Activated T-cell treated with anti-CD3 and anti-CD28 coated beads, Interleukin-2, amount 50 U/mL, for 72 hours (primary cell): ENCODE measurements at regions not wholly inside any gene's neighbourhood (a gene's known extent, or its start where the extent isn't known, plus 50 kb on each side); places are given as distances from the start of the nearest gene placed in this dataset.

ENCODE experiments used
- ATAC-seq, 2 donors: fragments of 150-1000 bp; cut with Tn5 transposase; replicated peaks in 1 of 2; 2 replicates each; pipeline ENCODE4 v1.10.0; 2021; ENCODE audit warnings: moderate library complexity in 2 of 2, mild to moderate bottlenecking in 1 of 2
- DNase-seq, 2 donors: peaks; one replicate each; pipeline ENCODE4 v3.0.0; 2021 to 2022; ENCODE audit warnings: mixed read lengths in 1 of 2
- H3K27ac Mint-ChIP-seq: one replicate; pipeline ENCODE4 v1.8.0; 2022; ENCODE audit warnings: mild to moderate bottlenecking, moderate library complexity, mixed read lengths
- H3K27me3 Mint-ChIP-seq: one replicate; pipeline ENCODE4 v1.8.0; 2022; ENCODE audit warnings: low read depth, mixed read lengths
- H3K36me3 Mint-ChIP-seq, 2 donors: one replicate each; pipeline ENCODE4 v1.8.0; 2022; ENCODE audit warnings: mixed read lengths in 2 of 2, mild to moderate bottlenecking in 1 of 2; ENCODE audit not compliant: insufficient read depth in 2 of 2
- H3K4me1 Mint-ChIP-seq: one replicate; pipeline ENCODE4 v1.8.0; 2022; ENCODE audit warnings: low read depth, mixed read lengths
- H3K4me3 Mint-ChIP-seq, 2 donors: one replicate each; pipeline ENCODE4 v1.8.0; 2022; ENCODE audit warnings: mild to moderate bottlenecking in 2 of 2, mixed read lengths in 2 of 2, moderate library complexity in 2 of 2
- H3K9me3 Mint-ChIP-seq, 2 donors: one replicate each; pipeline ENCODE4 v1.8.0; 2022; ENCODE audit warnings: mixed read lengths in 2 of 2

DNA sequence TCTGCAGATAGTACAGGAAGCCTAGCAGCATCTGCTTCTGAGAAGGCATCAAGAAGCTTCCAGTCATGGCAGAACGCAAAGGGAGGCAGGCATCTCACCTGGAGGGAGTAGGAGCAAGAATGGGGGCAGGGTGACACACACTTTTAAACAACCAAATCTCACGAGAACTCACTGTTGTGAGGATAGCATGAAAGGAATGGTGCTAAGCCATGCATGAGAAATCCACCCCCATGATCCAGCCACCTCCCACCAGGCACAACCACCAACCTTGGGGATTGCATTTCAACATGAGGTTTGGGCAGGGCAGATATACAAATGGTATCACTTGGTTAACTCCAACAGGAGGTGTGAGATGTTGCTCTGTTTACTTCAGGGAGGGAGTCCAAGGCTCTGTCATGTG is 612.0 kb upstream of the KIRREL3 start:
- H3K27me3 Mint-ChIP-seq: no peaks in the 10 kb centered on the region
- H3K4me3 Mint-ChIP-seq: no peak overlapping the region
- no peak for DNase-seq
- no peak for ATAC-seq
- no peak overlapping the region for H3K27ac Mint-ChIP-seq
- no peaks in the 10 kb centered on the region for H3K36me3 Mint-ChIP-seq
- no peaks in the 10 kb centered on the region for H3K9me3 Mint-ChIP-seq
- H3K4me1 Mint-ChIP-seq: no peaks in the 10 kb centered on the region

- DNase-seq (no peak), ATAC-seq (no peak)
- Mint-ChIP-seq H3K36me3 (no peaks in the 10 kb centered on the region), H3K4me1 (no peaks in the 10 kb centered on the region), H3K4me3 (no peak overlapping the region), H3K27me3 (no peaks in the 10 kb centered on the region), H3K9me3 (no peaks in the 10 kb centered on the region), H3K27ac (no peak overlapping the region)
Observed at GRCh38 chr11:127609025-127609773, 608.6 kb upstream of the KIRREL3 start.

- DNase-seq (no peak), ATAC-seq (no peak)
- H3K4me1 Mint-ChIP-seq: no peaks in the 10 kb centered on the region
- no peaks in the 10 kb centered on the region for H3K9me3 Mint-ChIP-seq
- H3K4me3 Mint-ChIP-seq: no peak overlapping the region
- H3K27ac Mint-ChIP-seq: no peak overlapping the region
- no peaks in the 10 kb centered on the region for H3K36me3 Mint-ChIP-seq
- no peaks in the 10 kb centered on the region for H3K27me3 Mint-ChIP-seq
Observed at GRCh38 chr11:127607487-127608085, 607.0 kb upstream of the KIRREL3 start.

GRCh38 chr11:127601578-127601977 is 601.0 kb upstream of the KIRREL3 start:
- Mint-ChIP-seq H3K27me3 (no peaks in the 10 kb centered on the region), H3K36me3 (no peaks in the 10 kb centered on the region), H3K9me3 (no peaks in the 10 kb centered on the region), H3K4me3 (no peak overlapping the region), H3K27ac (no peak overlapping the region), H3K4me1 (no peaks in the 10 kb centered on the region)
- ATAC-seq (no peak), DNase-seq (no peak)

GRCh38 chr11:127600674-127601073 is 600.1 kb upstream of the KIRREL3 start:
- Mint-ChIP-seq H3K36me3 (no peaks in the 10 kb centered on the region), H3K4me1 (no peaks in the 10 kb centered on the region), H3K9me3 (no peaks in the 10 kb centered on the region), H3K27me3 (no peaks in the 10 kb centered on the region), H3K4me3 (no peak overlapping the region), H3K27ac (no peak overlapping the region)
- ATAC-seq (no peak), DNase-seq (no peak)

GRCh38 chr11:127598476-127598875 is 597.9 kb upstream of the KIRREL3 start:
- Mint-ChIP-seq H3K27ac (no peak overlapping the region), H3K27me3 (no peaks in the 10 kb centered on the region), H3K4me1 (no peaks in the 10 kb centered on the region), H3K36me3 (no peaks in the 10 kb centered on the region), H3K4me3 (no peak overlapping the region), H3K9me3 (no peaks in the 10 kb centered on the region)
- DNase-seq (no peak), ATAC-seq (no peak)

DNA sequence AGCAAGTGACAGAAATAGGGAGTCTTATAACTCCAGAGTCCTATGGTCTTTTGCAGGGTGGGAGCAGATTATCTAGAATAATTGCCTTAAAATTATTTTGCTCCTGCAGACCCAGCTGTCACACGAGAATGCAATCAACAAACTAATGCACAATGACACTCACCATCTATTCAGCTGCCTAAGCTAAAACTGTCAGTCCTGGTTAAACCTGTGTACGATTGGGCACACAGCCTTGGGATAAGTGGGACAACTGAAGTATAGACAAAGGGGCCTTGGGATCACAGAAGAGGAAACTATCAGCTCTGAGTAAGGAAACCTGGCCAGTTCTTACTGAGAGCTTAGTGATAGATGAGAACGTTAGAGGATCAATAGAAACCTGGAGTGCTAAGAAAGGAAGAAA is 595.9 kb upstream of the KIRREL3 start:
- no peaks in the 10 kb centered on the region for H3K27me3 Mint-ChIP-seq
- DNase-seq: no peak

GRCh38 chr11:127592371-127592770 is 591.8 kb upstream of the KIRREL3 start:
- no peaks in the 10 kb centered on the region for H3K4me1 Mint-ChIP-seq
- H3K4me3 Mint-ChIP-seq: no peak overlapping the region
- no peaks in the 10 kb centered on the region for H3K36me3 Mint-ChIP-seq

More for the DNA sequence above, 595.9 kb upstream of the KIRREL3 start:
- no peak for ATAC-seq
- H3K4me3 Mint-ChIP-seq: no peak overlapping the region
- H3K9me3 Mint-ChIP-seq: peaks cover 0 to 1% of the 10 kb centered on the region in 2 donors
- no peak overlapping the region for H3K27ac Mint-ChIP-seq
- H3K4me1 Mint-ChIP-seq: no peaks in the 10 kb centered on the region
- H3K36me3 Mint-ChIP-seq: no peaks in the 10 kb centered on the region

GRCh38 chr11:127590314-127590713 is 589.7 kb upstream of the KIRREL3 start:
- H3K36me3 Mint-ChIP-seq: no peaks in the 10 kb centered on the region
- no peak overlapping the region for H3K27ac Mint-ChIP-seq
- H3K4me3 Mint-ChIP-seq: no peak overlapping the region
- H3K27me3 Mint-ChIP-seq: no peaks in the 10 kb centered on the region
- no peaks in the 10 kb centered on the region for H3K4me1 Mint-ChIP-seq
- ATAC-seq (no peak), DNase-seq (no peak)
- H3K9me3 Mint-ChIP-seq: peaks cover 0 to 2% of the 10 kb centered on the region in 2 donors

More at GRCh38 chr11:127592371-127592770, 591.8 kb upstream of the KIRREL3 start:
- DNase-seq (no peak), ATAC-seq (no peak)
- H3K27me3 Mint-ChIP-seq: no peaks in the 10 kb centered on the region
- H3K9me3 Mint-ChIP-seq: peaks cover 0 to 2% of the 10 kb centered on the region in 2 donors
- no peak overlapping the region for H3K27ac Mint-ChIP-seq

DNA sequence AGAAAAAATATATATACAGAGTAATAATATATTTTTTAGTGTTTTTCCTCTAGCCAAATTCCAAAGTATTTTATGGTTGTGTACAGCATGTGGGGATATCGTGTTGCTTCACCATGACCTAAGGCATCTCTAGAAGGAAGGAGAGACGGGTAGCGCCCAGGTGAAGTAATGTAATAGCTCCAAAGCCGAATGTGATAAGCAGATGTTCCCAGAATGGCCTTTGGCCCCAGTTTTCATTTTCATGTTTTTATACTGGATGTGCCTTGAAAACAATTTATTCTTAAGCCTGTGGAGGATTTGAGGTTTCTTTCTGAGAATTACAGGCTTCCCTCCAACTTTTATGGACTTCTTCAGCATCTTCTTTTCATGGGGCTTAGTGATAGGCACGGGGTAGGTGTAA is 587.9 kb upstream of the KIRREL3 start:
- no peak for ATAC-seq
- H3K27me3 Mint-ChIP-seq: no peaks in the 10 kb centered on the region
- no peaks in the 10 kb centered on the region for H3K4me1 Mint-ChIP-seq
- no peak overlapping the region for H3K27ac Mint-ChIP-seq
- no peak for DNase-seq
- no peak overlapping the region for H3K4me3 Mint-ChIP-seq
- H3K36me3 Mint-ChIP-seq: no peaks in the 10 kb centered on the region
- peaks cover 0 to 2% of the 10 kb centered on the region in 2 donors for H3K9me3 Mint-ChIP-seq

- H3K9me3 Mint-ChIP-seq: peaks cover 0 to 2% of the 10 kb centered on the region in 2 donors
- H3K27me3 Mint-ChIP-seq: no peaks in the 10 kb centered on the region
- H3K36me3 Mint-ChIP-seq: no peaks in the 10 kb centered on the region
- ATAC-seq: no peak
- no peak overlapping the region for H3K27ac Mint-ChIP-seq
- H3K4me1 Mint-ChIP-seq: no peaks in the 10 kb centered on the region
- no peak for DNase-seq
- H3K4me3 Mint-ChIP-seq: no peak overlapping the region
Observed at GRCh38 chr11:127587511-127587910, 586.9 kb upstream of the KIRREL3 start.

DNA sequence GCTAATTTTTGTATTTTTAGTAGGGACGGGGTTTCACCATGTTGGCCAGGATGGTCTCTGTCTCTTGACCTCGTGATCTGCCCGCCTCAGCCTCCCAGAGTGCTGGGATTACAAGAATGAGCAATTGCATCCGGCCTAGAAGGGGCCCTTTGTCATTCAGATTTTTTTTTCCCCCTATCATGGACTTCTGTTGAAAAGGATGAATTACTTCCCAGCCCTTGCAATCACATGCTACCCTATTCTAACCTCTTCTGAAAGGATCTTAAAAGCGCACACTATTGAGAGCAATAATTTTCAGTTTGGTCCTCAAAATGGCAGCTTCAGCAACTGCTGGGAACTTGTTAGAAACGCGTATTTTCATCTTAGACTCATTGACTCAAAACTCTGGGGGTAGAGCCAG is 575.6 kb upstream of the KIRREL3 start:
- no peaks in the 10 kb centered on the region for H3K9me3 Mint-ChIP-seq
- ATAC-seq (no peak), DNase-seq (no peak)
- H3K27ac Mint-ChIP-seq: no peak overlapping the region
- H3K4me1 Mint-ChIP-seq: no peaks in the 10 kb centered on the region
- H3K4me3 Mint-ChIP-seq: no peak overlapping the region
- no peaks in the 10 kb centered on the region for H3K27me3 Mint-ChIP-seq
- no peaks in the 10 kb centered on the region for H3K36me3 Mint-ChIP-seq

GRCh38 chr11:127574478-127574877 is 573.9 kb upstream of the KIRREL3 start:
- Mint-ChIP-seq H3K9me3 (no peaks in the 10 kb centered on the region), H3K4me3 (no peak overlapping the region), H3K27me3 (no peaks in the 10 kb centered on the region), H3K27ac (no peak overlapping the region), H3K4me1 (no peaks in the 10 kb centered on the region), H3K36me3 (no peaks in the 10 kb centered on the region)
- DNase-seq (no peak), ATAC-seq (no peak)

DNA sequence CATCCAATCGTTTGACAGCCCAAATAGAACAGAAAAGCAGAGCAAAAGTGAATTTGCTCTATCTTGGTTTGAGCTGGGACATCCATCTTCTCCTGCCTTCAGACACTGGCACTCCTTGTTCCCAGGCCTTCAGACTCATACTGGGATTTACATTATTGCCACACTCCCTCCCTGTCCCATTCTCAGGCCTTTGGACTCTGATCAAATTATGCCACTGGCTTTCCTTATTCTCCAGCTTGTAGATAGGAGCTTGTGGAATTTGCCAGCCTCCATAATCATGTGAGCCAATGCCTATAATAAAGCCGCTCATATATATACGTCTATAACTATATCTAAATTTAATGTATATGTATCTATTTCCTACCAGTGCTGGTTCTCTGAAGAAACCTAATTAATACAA is 568.3 kb upstream of the KIRREL3 start:
- no peaks in the 10 kb centered on the region for H3K4me1 Mint-ChIP-seq
- H3K9me3 Mint-ChIP-seq: no peaks in the 10 kb centered on the region
- no peak overlapping the region for H3K27ac Mint-ChIP-seq
- ATAC-seq (no peak), DNase-seq (no peak)
- H3K27me3 Mint-ChIP-seq: no peaks in the 10 kb centered on the region
- H3K36me3 Mint-ChIP-seq: no peaks in the 10 kb centered on the region
- no peak overlapping the region for H3K4me3 Mint-ChIP-seq
